Esophagus muscularis mucosa (tissue), 3 donors: ENCODE measurements at regions not wholly inside any gene's neighbourhood (a gene's known extent, or its start where the extent isn't known, plus 50 kb on each side); places are given as distances from the start of the nearest gene placed in this dataset.

Experiments
- CTCF ChIP-seq, 3 experiments: fragments of 200-600 bp in 2 of 3; fragments of 450-650 bp in 1 of 3; sonication (generic) in 2 of 3; IDR thresholded peaks; one replicate each; pipeline ENCODE4 v1.5.1; 2017 to 2019; ENCODE audit warnings: antibody characterized with exemption in 3 of 3, mild to moderate bottlenecking in 2 of 3, moderate library complexity in 1 of 3
- POLR2A ChIP-seq: fragments of 450-650 bp; IDR thresholded peaks from one replicate; pipeline ENCODE4 v1.6.1; 2017; ENCODE audit warnings: antibody characterized with exemption, moderate library complexity, mild to moderate bottlenecking, low read depth
- POLR2AphosphoS5 ChIP-seq, 2 donors: sonication (generic); formaldehyde crosslinking; IDR thresholded peaks; one replicate each; pipeline ENCODE4 v1.6.1; 2017; ENCODE audit warnings: antibody characterized with exemption in 2 of 2

GRCh38 chr13:30850867-30851211 is 55.2 kb upstream of the MEDAG start:
- no peak for TF ChIP-seq CTCF (IDR thresholded peaks at IDR 0.05)
- TF ChIP-seq POLR2AphosphoS5 (IDR thresholded peaks at IDR 0.05) = no peak
- no peak for TF ChIP-seq POLR2A
